HCT116 (cell line): ENCODE measurements at regions not wholly inside any gene's neighbourhood (a gene's known extent, or its start where the extent isn't known, plus 50 kb on each side); places are given as distances from the start of the nearest gene placed in this dataset.

ENCODE experiments used
- ATAC-seq: fragments of 200-7000 bp; cut with Tn5 transposase; 2 replicates; pipeline ENCODE4 v1.9.1; 2020; ENCODE audit warnings: mild to moderate bottlenecking, moderate library complexity
- BruUV-seq: library from RNA; stranded (reverse); fragments of 400-500 nt; replicated peaks from 2 replicates; lab custom pipeline; 2021; lab: Mats Ljungman, UMichigan
- CTCF ChIA-PET: fragments of 300-600 bp; sonication (Branson Sonifier 250); formaldehyde crosslinking; loops from one replicate; lab custom pipeline; 2021; ENCODE audit warnings: antibody characterized with exemption; lab: Charles Lee
- POLR2A ChIA-PET: fragments of 300-600, 350-600 bp; sonication (Branson Sonifier 250); formaldehyde crosslinking; loops from one replicate; lab custom pipeline; 2021; ENCODE audit warnings: antibody characterized with exemption; lab: Charles Lee
- RAD21 ChIA-PET, 2 experiments: fragments of 300-600 bp; sonication (Branson Sonifier 250); formaldehyde crosslinking; loops; one replicate each; lab custom pipeline; 2023; ENCODE audit warnings: low total read pairs in 2 of 2; ENCODE audit not compliant: uncharacterized antibody in 2 of 2, unreplicated experiment in 2 of 2, low non-redundant PET in 1 of 2; lab: Charles Lee
- DNase-seq: peaks from one replicate; pipeline ENCODE4 v3.0.0-alpha.2; 2010; ENCODE audit warnings: low read depth, low spot score
- H2AFZ ChIP-seq: fragments of 200-600 bp; shearing (Covaris generic), sonication (generic); 2 replicates; pipeline ENCODE4 v1.6.1; 2017; ENCODE audit warnings: low read depth, mixed run types, mixed read lengths, antibody characterized with exemption, low read length; ENCODE audit not compliant: poor library complexity, severe bottlenecking
- H3K27ac ChIP-seq: 2 replicates; pipeline ENCODE4 v1.5.1; 2012; ENCODE audit warnings: low read depth, low read length
- H3K27me3 ChIP-seq: fragments of 200-600 bp; sonication (generic); 2 replicates; pipeline ENCODE4 v1.6.1; 2016; ENCODE audit warnings: mixed run types, low read length, mixed read lengths; ENCODE audit not compliant: insufficient read depth
- H3K36me3 ChIP-seq, 2 experiments: fragments of 200-500 bp in 1 of 2; fragments of 200-600 bp in 1 of 2; sonication (Bioruptor generic) in 1 of 2; sonication (generic) in 1 of 2; 2 replicates each; pipeline versions ENCODE4 v1.5.1 to v1.6.1; 2014 to 2016; ENCODE audit warnings: low read length in 2 of 2, inconsistent platforms in 1 of 2, mixed read lengths in 1 of 2, mixed run types in 1 of 2; ENCODE audit not compliant: insufficient read depth in 2 of 2, control insufficient read depth in 1 of 2
- H3K4me1 ChIP-seq, 2 experiments: fragments of 200-600 bp in 1 of 2; sonication (generic) in 1 of 2; 2 replicates each; pipeline versions ENCODE4 v1.5.1 to v1.6.1; 2012 to 2017; ENCODE audit warnings: low read length in 2 of 2, inconsistent platforms in 1 of 2, mild to moderate bottlenecking in 1 of 2, mixed read lengths in 1 of 2, mixed run types in 1 of 2, moderate library complexity in 1 of 2; ENCODE audit not compliant: insufficient read depth in 2 of 2, control insufficient read depth in 1 of 2
- H3K4me2 ChIP-seq: fragments of 200-600 bp; sonication (generic); 2 replicates; pipeline ENCODE4 v1.6.1; 2017; ENCODE audit warnings: mixed run types, low read length, mixed read lengths
- H3K4me3 ChIP-seq, 2 experiments: fragments of 200-600 bp in 1 of 2; sonication (generic) in 1 of 2; replicated peaks in 1 of 2; 2 replicates each; pipeline ENCODE4 v1.5.1; 2011 to 2016; ENCODE audit warnings: low read length in 2 of 2, control low read depth in 1 of 2, low read depth in 1 of 2, mild to moderate bottlenecking in 1 of 2, mixed read lengths in 1 of 2, mixed run types in 1 of 2
- H3K79me2 ChIP-seq: fragments of 200-600 bp; sonication (generic); 2 replicates; pipeline ENCODE4 v1.6.1; 2017; ENCODE audit warnings: mild to moderate bottlenecking, mixed run types, low read length, moderate library complexity, mixed read lengths; ENCODE audit not compliant: insufficient read depth
- H3K9ac ChIP-seq: fragments of 200-600 bp; sonication (generic); 2 replicates; pipeline ENCODE4 v1.6.1; 2016; ENCODE audit warnings: low read length, mixed read lengths
- H3K9me2 ChIP-seq: fragments of 200-600 bp; sonication (generic), shearing (Covaris generic); 2 replicates; pipeline ENCODE4 v1.6.1; 2017; ENCODE audit warnings: mixed run types, mild to moderate bottlenecking, moderate library complexity; ENCODE audit not compliant: insufficient read depth
- H3K9me3 ChIP-seq, 2 experiments: fragments of 200-500 bp in 1 of 2; fragments of 200-600 bp in 1 of 2; sonication (Bioruptor generic) in 1 of 2; sonication (generic) in 1 of 2; 2 replicates each; pipeline ENCODE4 v1.6.1; 2014 to 2017; ENCODE audit warnings: low read length in 2 of 2, mixed read lengths in 2 of 2, inconsistent platforms in 1 of 2, low read depth in 1 of 2, mild to moderate bottlenecking in 1 of 2, mixed run types in 1 of 2, moderate library complexity in 1 of 2; ENCODE audit not compliant: control insufficient read depth in 1 of 2, insufficient read depth in 1 of 2
- H4K20me1 ChIP-seq: fragments of 200-600 bp; sonication (generic), shearing (Covaris generic); 2 replicates; pipeline ENCODE4 v1.6.1; 2017; ENCODE audit warnings: mixed run types, mild to moderate bottlenecking, moderate library complexity; ENCODE audit not compliant: insufficient read depth
- CBX3 ChIP-seq: IDR thresholded peaks from 2 replicates; pipeline ENCODE4 v1.6.1; 2012; ENCODE audit warnings: low read depth
- ELF1 ChIP-seq: IDR thresholded peaks from 2 replicates; pipeline ENCODE4 v1.6.1; 2012; ENCODE audit warnings: low read depth, borderline replicate concordance
- POLR2A ChIP-seq: IDR thresholded peaks from 2 replicates; pipeline ENCODE4 v1.7.0; 2011; ENCODE audit warnings: borderline replicate concordance; ENCODE audit not compliant: insufficient read depth, insufficient read length; ENCODE audit errors: extremely low read depth
- RAD21 ChIP-seq: IDR thresholded peaks from 2 replicates; pipeline ENCODE4 v1.6.1; 2012; ENCODE audit warnings: low read depth, mild to moderate bottlenecking
- TCF7L2 ChIP-seq: IDR thresholded peaks from 2 replicates; pipeline ENCODE4 v1.7.0; 2011; ENCODE audit warnings: borderline replicate concordance, inconsistent platforms; ENCODE audit not compliant: insufficient read depth, insufficient read length; ENCODE audit errors: extremely low read depth
- YY1 ChIP-seq: IDR thresholded peaks from 2 replicates; pipeline ENCODE4 v1.6.1; 2011; ENCODE audit warnings: low read length, low read depth, moderate library complexity, mild to moderate bottlenecking; ENCODE audit not compliant: insufficient replicate concordance; ENCODE audit errors: extremely low read depth
- ZFX ChIP-seq: fragments of 450-650 bp; IDR thresholded peaks from 2 replicates; pipeline ENCODE4 v1.6.1; 2017
- ZNF274 ChIP-seq: fragments of 200-500 bp; sonication (Bioruptor generic); IDR thresholded peaks from 2 replicates; pipeline ENCODE4 v1.6.1; 2014; ENCODE audit warnings: mild to moderate bottlenecking, low read depth, low read length, inconsistent platforms
- intact Hi-C: fragments of 100-400 bp; cut with micrococcal nuclease; formaldehyde crosslinking; loops from 2 replicates; pipeline ENCODE4 v1.10.0; 2022
- TF ChIP-seq, protein P1 (sequence below): IDR thresholded peaks from 2 replicates; pipeline ENCODE4 v1.6.1; 2012
- TF ChIP-seq, protein P2 (sequence below): IDR thresholded peaks from 2 replicates; pipeline ENCODE4 v1.6.1; 2011; ENCODE audit warnings: mild to moderate bottlenecking, low read length, moderate library complexity; ENCODE audit not compliant: insufficient replicate concordance; ENCODE audit errors: extremely low read depth

DNA sequence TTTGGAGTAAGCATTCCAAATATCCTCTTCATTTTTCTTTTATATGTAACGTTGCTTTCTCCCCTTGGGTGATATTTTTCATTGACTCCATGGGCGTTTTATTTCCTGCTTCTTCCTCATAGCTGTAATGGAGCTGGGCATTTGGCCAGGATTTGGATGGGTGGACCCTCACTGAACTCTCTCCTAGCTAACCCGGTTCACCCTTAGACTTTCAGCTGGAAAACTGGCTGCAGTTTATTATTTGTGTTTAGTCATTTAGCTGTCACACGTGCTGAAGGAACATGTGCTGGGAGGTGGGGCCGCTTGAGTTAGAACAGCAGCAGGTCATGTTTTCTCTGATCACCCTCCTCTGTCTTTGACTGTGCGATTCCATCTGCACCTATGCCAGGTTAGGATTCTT is 407.6 kb downstream of the ZIC1 start:
- no peak overlapping the region for H3K27ac ChIP-seq
- no peaks in the 10 kb centered on the region; the same call in 1 of the 2 replicates for H3K9me2 ChIP-seq
- H3K4me2 ChIP-seq = no peak overlapping the region
- no peak for ATAC-seq
- ChIA-PET CTCF (no interaction called here), RAD21 (no interaction called here), POLR2A (no interaction called here)
- no peaks in the 10 kb centered on the region for H3K27me3 ChIP-seq
- H2AFZ ChIP-seq = peak overlapping the region; percentile 84
- DNase-seq = no peak
- H3K4me3 ChIP-seq = no peak overlapping the region
- no peak overlapping the region for H3K9ac ChIP-seq
- no peaks in the 10 kb centered on the region for H3K36me3 ChIP-seq
- no peak for TF ChIP-seq RAD21
- no peak for TF ChIP-seq CBX3
- TF ChIP-seq ZFX = no peak
- TF ChIP-seq, protein P1, sequence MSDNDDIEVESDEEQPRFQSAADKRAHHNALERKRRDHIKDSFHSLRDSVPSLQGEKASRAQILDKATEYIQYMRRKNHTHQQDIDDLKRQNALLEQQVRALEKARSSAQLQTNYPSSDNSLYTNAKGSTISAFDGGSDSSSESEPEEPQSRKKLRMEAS = peak; percentile 52; the same call in 1 of the 2 replicates
- H3K79me2 ChIP-seq = no peaks in the 10 kb centered on the region
- BruUV-seq = no TSS peak
- no peaks in the 10 kb centered on the region for H4K20me1 ChIP-seq
- peaks cover 0 to 5% of the 10 kb centered on the region in 2 experiments; a peak in 1 of 4 replicates for H3K4me1 ChIP-seq
- no peaks in the 10 kb centered on the region for H3K9me3 ChIP-seq
- intact Hi-C loops = no loop called here

DNA sequence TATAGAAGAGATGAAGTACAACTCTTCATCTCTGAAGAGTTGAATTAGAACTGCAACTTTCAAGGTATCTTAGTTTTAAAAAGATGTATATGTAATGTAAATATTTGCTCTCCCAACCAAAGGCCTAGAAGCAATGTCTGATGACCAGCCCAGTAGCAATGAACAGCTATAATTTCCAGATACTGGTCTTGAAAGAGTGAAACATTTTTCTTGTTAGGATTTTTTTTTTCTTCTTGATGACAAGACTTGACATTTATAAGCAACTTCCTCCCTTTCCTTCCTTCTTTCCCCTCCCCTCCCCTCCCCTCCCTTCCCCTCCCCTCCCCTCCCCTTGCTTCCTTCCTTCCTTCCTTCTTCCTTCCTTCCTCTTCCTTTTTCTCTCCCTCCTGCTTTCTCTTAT is 423.4 kb downstream of the ZIC1 start:
- no peak for ATAC-seq
- CTCF ChIA-PET = no interaction called here

More for the DNA sequence above, 423.4 kb downstream of the ZIC1 start:
- no peaks in the 10 kb centered on the region for H3K36me3 ChIP-seq
- H3K27me3 ChIP-seq = no peaks in the 10 kb centered on the region
- BruUV-seq = no TSS peak
- H4K20me1 ChIP-seq = no peaks in the 10 kb centered on the region
- no peak for DNase-seq
- no peak overlapping the region for H3K9ac ChIP-seq
- no peak overlapping the region for H3K27ac ChIP-seq
- no peaks in the 10 kb centered on the region for H3K79me2 ChIP-seq
- ChIA-PET POLR2A (no interaction called here), RAD21 (no interaction called here)
- intact Hi-C loops = no loop called here
- no peak for TF ChIP-seq ZNF274
- no peak for TF ChIP-seq CBX3
- TF ChIP-seq TCF7L2 = no peak
- no peak for TF ChIP-seq ELF1
- TF ChIP-seq, protein P2, sequence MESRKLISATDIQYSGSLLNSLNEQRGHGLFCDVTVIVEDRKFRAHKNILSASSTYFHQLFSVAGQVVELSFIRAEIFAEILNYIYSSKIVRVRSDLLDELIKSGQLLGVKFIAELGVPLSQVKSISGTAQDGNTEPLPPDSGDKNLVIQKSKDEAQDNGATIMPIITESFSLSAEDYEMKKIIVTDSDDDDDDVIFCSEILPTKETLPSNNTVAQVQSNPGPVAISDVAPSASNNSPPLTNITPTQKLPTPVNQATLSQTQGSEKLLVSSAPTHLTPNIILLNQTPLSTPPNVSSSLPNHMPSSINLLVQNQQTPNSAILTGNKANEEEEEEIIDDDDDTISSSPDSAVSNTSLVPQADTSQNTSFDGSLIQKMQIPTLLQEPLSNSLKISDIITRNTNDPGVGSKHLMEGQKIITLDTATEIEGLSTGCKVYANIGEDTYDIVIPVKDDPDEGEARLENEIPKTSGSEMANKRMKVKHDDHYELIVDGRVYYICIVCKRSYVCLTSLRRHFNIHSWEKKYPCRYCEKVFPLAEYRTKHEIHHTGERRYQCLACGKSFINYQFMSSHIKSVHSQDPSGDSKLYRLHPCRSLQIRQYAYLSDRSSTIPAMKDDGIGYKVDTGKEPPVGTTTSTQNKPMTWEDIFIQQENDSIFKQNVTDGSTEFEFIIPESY = no peak
- TF ChIP-seq YY1 = no peak
- no peak for TF ChIP-seq POLR2A
- no peak overlapping the region for H3K4me3 ChIP-seq
- H2AFZ ChIP-seq = no peak overlapping the region
- H3K4me1 ChIP-seq = no peaks in the 10 kb centered on the region
- no peak overlapping the region for H3K4me2 ChIP-seq
- no peaks in the 10 kb centered on the region for H3K9me3 ChIP-seq
- H3K9me2 ChIP-seq = no peaks in the 10 kb centered on the region
